SK-N-SH (cell line): ENCODE measurements at regions not wholly inside any gene's neighbourhood (a gene's known extent, or its start where the extent isn't known, plus 50 kb on each side); places are given as distances from the start of the nearest gene placed in this dataset.

ENCODE experiments used
- CTCF ChIA-PET: fragments of 300-600, 350-600 bp; formaldehyde crosslinking; extraction: SDS; loops from one replicate; lab custom pipeline; 2021; lab: Yijun Ruan, JAX
- POLR2A ChIA-PET: fragments of 350-600 bp; sonication (Branson Sonifier 250); formaldehyde crosslinking; extraction: SDS; loops from one replicate; lab custom pipeline; 2020; ENCODE audit warnings: antibody characterized with exemption, inconsistent platforms; lab: Yijun Ruan, JAX
- DNase-seq: peaks from one replicate; pipeline ENCODE4 v3.0.0; 2012
- H2AFZ ChIP-seq: fragments of 200-600 bp; sonication (generic); 2 replicates; pipeline ENCODE4 v1.8.1; 2016; ENCODE audit warnings: antibody characterized with exemption, mild to moderate bottlenecking, low read depth
- H3F3A ChIP-seq: fragments of 200-600 bp; sonication (generic); replicated peaks from 2 replicates; pipeline ENCODE3; 2016; ENCODE audit warnings: antibody characterized with exemption, mild to moderate bottlenecking; ENCODE audit not compliant: insufficient read depth
- H3K27ac ChIP-seq, 2 experiments: fragments of 200-500 bp in 1 of 2; fragments of 200-600 bp in 1 of 2; sonication (Bioruptor generic) in 1 of 2; sonication (generic), shearing (Covaris generic) in 1 of 2; 2 replicates each; pipeline versions ENCODE4 v1.5.1 to v1.6.1; 2014 to 2016; ENCODE audit warnings: low read depth in 2 of 2, inconsistent platforms in 1 of 2, low read length in 1 of 2, mild to moderate bottlenecking in 1 of 2, mixed read lengths in 1 of 2
- H3K27me3 ChIP-seq: fragments of 200-600 bp; sonication (generic), shearing (Covaris generic); 2 replicates; pipeline ENCODE4 v1.6.1; 2016; ENCODE audit warnings: mixed run types; ENCODE audit not compliant: insufficient read depth
- H3K36me3 ChIP-seq, 2 experiments: fragments of 200-500 bp in 1 of 2; fragments of 200-600 bp in 1 of 2; sonication (Bioruptor generic) in 1 of 2; sonication (generic) in 1 of 2; replicated peaks in 1 of 2; 2 replicates each; pipeline versions ENCODE3 to v1.5.1; 2014 to 2016; ENCODE audit warnings: low read length in 1 of 2, mild to moderate bottlenecking in 1 of 2; ENCODE audit not compliant: insufficient read depth in 2 of 2, control insufficient read depth in 1 of 2
- H3K4me1 ChIP-seq, 2 experiments: fragments of 200-500 bp in 1 of 2; fragments of 200-600 bp in 1 of 2; sonication (Bioruptor generic) in 1 of 2; sonication (generic), shearing (Covaris generic) in 1 of 2; 2 replicates each; pipeline versions ENCODE4 v1.5.1 to v1.6.1; 2014 to 2016; ENCODE audit warnings: low read depth in 1 of 2, low read length in 1 of 2, mixed run types in 1 of 2; ENCODE audit not compliant: insufficient read depth in 2 of 2, control insufficient read depth in 1 of 2
- H3K4me2 ChIP-seq: fragments of 200-600 bp; sonication (generic), shearing (Covaris generic); 2 replicates; pipeline ENCODE4 v1.6.1; 2017; ENCODE audit warnings: mixed run types
- H3K4me3 ChIP-seq, 2 experiments: fragments of 200-500 bp in 1 of 2; fragments of 200-600 bp in 1 of 2; sonication (Bioruptor generic) in 1 of 2; sonication (generic), shearing (Covaris generic) in 1 of 2; 2 replicates each; pipeline versions ENCODE4 v1.5.1 to v1.8.1; 2014 to 2016; ENCODE audit warnings: low read depth in 2 of 2, inconsistent platforms in 1 of 2, low read length in 1 of 2, mild to moderate bottlenecking in 1 of 2, mixed read lengths in 1 of 2, moderate library complexity in 1 of 2
- H3K79me2 ChIP-seq: fragments of 200-600 bp; sonication (generic); 2 replicates; pipeline ENCODE4 v1.8.1; 2017; ENCODE audit warnings: mild to moderate bottlenecking; ENCODE audit not compliant: insufficient read depth
- H3K9ac ChIP-seq: fragments of 200-600 bp; sonication (generic); 2 replicates; pipeline ENCODE4 v1.6.1; 2017; ENCODE audit warnings: mixed run types
- H3K9me2 ChIP-seq: fragments of 200-600 bp; sonication (generic); 2 replicates; pipeline ENCODE4 v1.6.1; 2017; ENCODE audit warnings: mixed run types
- H3K9me3 ChIP-seq: fragments of 200-600 bp; sonication (generic); 2 replicates; pipeline ENCODE4 v1.6.1; 2017; ENCODE audit warnings: mixed run types, mild to moderate bottlenecking, moderate library complexity
- H4K20me1 ChIP-seq: fragments of 200-600 bp; sonication (generic); 2 replicates; pipeline ENCODE4 v1.6.1; 2017; ENCODE audit warnings: mild to moderate bottlenecking, mixed run types; ENCODE audit not compliant: insufficient read depth
- ELF1 ChIP-seq: IDR thresholded peaks from 2 replicates; pipeline ENCODE4 v1.4.0; 2012
- FOSL2 ChIP-seq: IDR thresholded peaks from 2 replicates; pipeline ENCODE4 v1.4.0; 2012; ENCODE audit warnings: low read depth, mild to moderate bottlenecking, moderate library complexity, borderline replicate concordance
- FOXJ3 ChIP-seq: sonication (generic); formaldehyde crosslinking; IDR thresholded peaks from 2 replicates; pipeline ENCODE4 v1.5.1; 2020; ENCODE audit warnings: mild to moderate bottlenecking, missing genetic modification reagents
- MEF2A ChIP-seq: IDR thresholded peaks from 2 replicates; pipeline ENCODE4 v1.4.0; 2012; ENCODE audit warnings: low read depth, borderline replicate concordance
- MXI1 ChIP-seq: IDR thresholded peaks from 2 replicates; pipeline ENCODE4 v1.6.1; 2012; ENCODE audit warnings: mild to moderate bottlenecking, low read depth, low read length, improper control_type of control experiment
- NFIC ChIP-seq: IDR thresholded peaks from 2 replicates; pipeline ENCODE4 v1.4.0; 2012; ENCODE audit warnings: borderline replicate concordance
- NRF1 ChIP-seq: IDR thresholded peaks from 2 replicates; pipeline ENCODE4 v1.6.1; 2012; ENCODE audit warnings: low read depth, mild to moderate bottlenecking, low read length
- RAD21 ChIP-seq: IDR thresholded peaks from 2 replicates; pipeline ENCODE4 v1.6.1; 2012; ENCODE audit warnings: mild to moderate bottlenecking, low read length
- RCOR1 ChIP-seq: fragments of 150-350 bp; IDR thresholded peaks from 2 replicates; pipeline ENCODE4 v1.6.1; 2017; ENCODE audit warnings: antibody characterized with exemption, low read length
- RFX5 ChIP-seq: IDR thresholded peaks from 2 replicates; pipeline ENCODE4 v1.6.1; 2012; ENCODE audit warnings: mild to moderate bottlenecking, improper control_type of control experiment, low read length
- RXRA ChIP-seq: IDR thresholded peaks from 2 replicates; pipeline ENCODE4 v1.4.0; 2012; ENCODE audit warnings: low read depth, mild to moderate bottlenecking, borderline replicate concordance
- SIN3A ChIP-seq: IDR thresholded peaks from 2 replicates; pipeline ENCODE4 v1.6.1; 2012; ENCODE audit warnings: low read depth, mild to moderate bottlenecking, low read length, moderate library complexity, borderline replicate concordance
- TCF12 ChIP-seq: IDR thresholded peaks from 2 replicates; pipeline ENCODE4 v1.4.0; 2012
- TEAD4 ChIP-seq: IDR thresholded peaks from 2 replicates; pipeline ENCODE4 v1.4.0; 2012; ENCODE audit warnings: mild to moderate bottlenecking, borderline replicate concordance; ENCODE audit not compliant: insufficient read depth
- TF ChIP-seq, protein P1 (sequence below): IDR thresholded peaks from 2 replicates; pipeline ENCODE4; 2012
- TF ChIP-seq, protein P2 (sequence below): fragments of 150-350 bp; IDR thresholded peaks from 2 replicates; pipeline ENCODE4 v1.6.1; 2017; ENCODE audit warnings: antibody characterized with exemption, low read length, low read depth, borderline replicate concordance
- TF ChIP-seq, protein P3 (sequence below): IDR thresholded peaks from 2 replicates; pipeline ENCODE4 v1.6.1; 2012; ENCODE audit warnings: mild to moderate bottlenecking, low read depth, low read length, moderate library complexity
- TF ChIP-seq, protein P4 (sequence below): IDR thresholded peaks from 2 replicates; pipeline ENCODE4 v1.4.0; 2012; ENCODE audit warnings: low read depth

GRCh38 chr17:74139120-74139519 is 64.4 kb upstream of the RPL38 start:
- POLR2A ChIA-PET = no interaction called here
- DNase-seq = no peak
- H3K9me3 ChIP-seq = peaks cover 4% of the 10 kb centered on the region
- H3K36me3 ChIP-seq = no peaks in the 10 kb centered on the region
- H3K4me1 ChIP-seq = no peaks in the 10 kb centered on the region; a peak in 1 of 4 replicates
- no peak overlapping the region for H3K27ac ChIP-seq
- no peaks in the 10 kb centered on the region for H4K20me1 ChIP-seq
- no peaks in the 10 kb centered on the region for H3F3A ChIP-seq
- no peak for TF ChIP-seq RAD21
- TF ChIP-seq RCOR1 = no peak
- no peak for TF ChIP-seq RFX5
- no peak for TF ChIP-seq ELF1
- TF ChIP-seq NFIC = no peak
- TF ChIP-seq, protein P1, sequence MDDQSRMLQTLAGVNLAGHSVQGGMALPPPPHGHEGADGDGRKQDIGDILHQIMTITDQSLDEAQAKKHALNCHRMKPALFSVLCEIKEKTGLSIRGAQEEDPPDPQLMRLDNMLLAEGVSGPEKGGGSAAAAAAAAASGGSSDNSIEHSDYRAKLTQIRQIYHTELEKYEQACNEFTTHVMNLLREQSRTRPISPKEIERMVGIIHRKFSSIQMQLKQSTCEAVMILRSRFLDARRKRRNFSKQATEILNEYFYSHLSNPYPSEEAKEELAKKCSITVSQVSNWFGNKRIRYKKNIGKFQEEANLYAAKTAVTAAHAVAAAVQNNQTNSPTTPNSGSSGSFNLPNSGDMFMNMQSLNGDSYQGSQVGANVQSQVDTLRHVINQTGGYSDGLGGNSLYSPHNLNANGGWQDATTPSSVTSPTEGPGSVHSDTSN = no peak
- no peak for TF ChIP-seq SIN3A
- no peak for TF ChIP-seq MEF2A
- no peak for TF ChIP-seq FOXJ3
- TF ChIP-seq, protein P2, sequence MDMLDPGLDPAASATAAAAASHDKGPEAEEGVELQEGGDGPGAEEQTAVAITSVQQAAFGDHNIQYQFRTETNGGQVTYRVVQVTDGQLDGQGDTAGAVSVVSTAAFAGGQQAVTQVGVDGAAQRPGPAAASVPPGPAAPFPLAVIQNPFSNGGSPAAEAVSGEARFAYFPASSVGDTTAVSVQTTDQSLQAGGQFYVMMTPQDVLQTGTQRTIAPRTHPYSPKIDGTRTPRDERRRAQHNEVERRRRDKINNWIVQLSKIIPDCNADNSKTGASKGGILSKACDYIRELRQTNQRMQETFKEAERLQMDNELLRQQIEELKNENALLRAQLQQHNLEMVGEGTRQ = no peak
- TF ChIP-seq, protein P3, sequence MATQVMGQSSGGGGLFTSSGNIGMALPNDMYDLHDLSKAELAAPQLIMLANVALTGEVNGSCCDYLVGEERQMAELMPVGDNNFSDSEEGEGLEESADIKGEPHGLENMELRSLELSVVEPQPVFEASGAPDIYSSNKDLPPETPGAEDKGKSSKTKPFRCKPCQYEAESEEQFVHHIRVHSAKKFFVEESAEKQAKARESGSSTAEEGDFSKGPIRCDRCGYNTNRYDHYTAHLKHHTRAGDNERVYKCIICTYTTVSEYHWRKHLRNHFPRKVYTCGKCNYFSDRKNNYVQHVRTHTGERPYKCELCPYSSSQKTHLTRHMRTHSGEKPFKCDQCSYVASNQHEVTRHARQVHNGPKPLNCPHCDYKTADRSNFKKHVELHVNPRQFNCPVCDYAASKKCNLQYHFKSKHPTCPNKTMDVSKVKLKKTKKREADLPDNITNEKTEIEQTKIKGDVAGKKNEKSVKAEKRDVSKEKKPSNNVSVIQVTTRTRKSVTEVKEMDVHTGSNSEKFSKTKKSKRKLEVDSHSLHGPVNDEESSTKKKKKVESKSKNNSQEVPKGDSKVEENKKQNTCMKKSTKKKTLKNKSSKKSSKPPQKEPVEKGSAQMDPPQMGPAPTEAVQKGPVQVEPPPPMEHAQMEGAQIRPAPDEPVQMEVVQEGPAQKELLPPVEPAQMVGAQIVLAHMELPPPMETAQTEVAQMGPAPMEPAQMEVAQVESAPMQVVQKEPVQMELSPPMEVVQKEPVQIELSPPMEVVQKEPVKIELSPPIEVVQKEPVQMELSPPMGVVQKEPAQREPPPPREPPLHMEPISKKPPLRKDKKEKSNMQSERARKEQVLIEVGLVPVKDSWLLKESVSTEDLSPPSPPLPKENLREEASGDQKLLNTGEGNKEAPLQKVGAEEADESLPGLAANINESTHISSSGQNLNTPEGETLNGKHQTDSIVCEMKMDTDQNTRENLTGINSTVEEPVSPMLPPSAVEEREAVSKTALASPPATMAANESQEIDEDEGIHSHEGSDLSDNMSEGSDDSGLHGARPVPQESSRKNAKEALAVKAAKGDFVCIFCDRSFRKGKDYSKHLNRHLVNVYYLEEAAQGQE = no peak
- no peak for TF ChIP-seq TCF12
- TF ChIP-seq RXRA = no peak
- no peak for TF ChIP-seq MXI1
- no peak for TF ChIP-seq NRF1
- no peak for TF ChIP-seq TEAD4
- TF ChIP-seq, protein P4, sequence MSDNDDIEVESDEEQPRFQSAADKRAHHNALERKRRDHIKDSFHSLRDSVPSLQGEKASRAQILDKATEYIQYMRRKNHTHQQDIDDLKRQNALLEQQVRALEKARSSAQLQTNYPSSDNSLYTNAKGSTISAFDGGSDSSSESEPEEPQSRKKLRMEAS = no peak
- no peak for TF ChIP-seq FOSL2
- TF ChIP-seq, all 33 proteins: peak for 0
- no peaks in the 10 kb centered on the region for H3K79me2 ChIP-seq
- no peak overlapping the region for H3K9ac ChIP-seq
- no peak overlapping the region for H3K4me2 ChIP-seq
- CTCF ChIA-PET = interaction anchor here (0.6 to 1.8 kb wide), 4 partner anchors 9 to 1137 kb away, joined by 3 to 4 read pairs (median 3); no protein-coding TSS in a partner anchor
- no peak overlapping the region for H2AFZ ChIP-seq
- no peak overlapping the region for H3K4me3 ChIP-seq
- no peaks in the 10 kb centered on the region for H3K27me3 ChIP-seq
- no peaks in the 10 kb centered on the region for H3K9me2 ChIP-seq
